ENCODE measurements at regions not wholly inside any gene's neighbourhood (a gene's known extent, or its start where the extent isn't known, plus 50 kb on each side); places are given as distances from the start of the nearest gene placed in this dataset.

- TF ChIP-seq EZH2 (IDR thresholded peaks at IDR 0.05; ENCODE audit: borderline replicate concordance, low read depth, low read length, severe bottlenecking): no peak
- TF ChIP-seq, protein P1, sequence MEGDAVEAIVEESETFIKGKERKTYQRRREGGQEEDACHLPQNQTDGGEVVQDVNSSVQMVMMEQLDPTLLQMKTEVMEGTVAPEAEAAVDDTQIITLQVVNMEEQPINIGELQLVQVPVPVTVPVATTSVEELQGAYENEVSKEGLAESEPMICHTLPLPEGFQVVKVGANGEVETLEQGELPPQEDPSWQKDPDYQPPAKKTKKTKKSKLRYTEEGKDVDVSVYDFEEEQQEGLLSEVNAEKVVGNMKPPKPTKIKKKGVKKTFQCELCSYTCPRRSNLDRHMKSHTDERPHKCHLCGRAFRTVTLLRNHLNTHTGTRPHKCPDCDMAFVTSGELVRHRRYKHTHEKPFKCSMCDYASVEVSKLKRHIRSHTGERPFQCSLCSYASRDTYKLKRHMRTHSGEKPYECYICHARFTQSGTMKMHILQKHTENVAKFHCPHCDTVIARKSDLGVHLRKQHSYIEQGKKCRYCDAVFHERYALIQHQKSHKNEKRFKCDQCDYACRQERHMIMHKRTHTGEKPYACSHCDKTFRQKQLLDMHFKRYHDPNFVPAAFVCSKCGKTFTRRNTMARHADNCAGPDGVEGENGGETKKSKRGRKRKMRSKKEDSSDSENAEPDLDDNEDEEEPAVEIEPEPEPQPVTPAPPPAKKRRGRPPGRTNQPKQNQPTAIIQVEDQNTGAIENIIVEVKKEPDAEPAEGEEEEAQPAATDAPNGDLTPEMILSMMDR (IDR thresholded peaks at IDR 0.05; ENCODE audit: extremely low read depth in 1 of 2, insufficient read depth in 1 of 2, low read depth in 1 of 2, low read length in 2 of 2): no peak
Observed at GRCh38 chr13:34152996-34153395, 335.0 kb downstream of the RFC3 start.
